K562 (cell line): ENCODE measurements at regions not wholly inside any gene's neighbourhood (a gene's known extent, or its start where the extent isn't known, plus 50 kb on each side); places are given as distances from the start of the nearest gene placed in this dataset.

Experiments
- ATAC-seq: fragments of 200-7000 bp; cut with Tn5 transposase; 3 replicates; pipeline ENCODE4 v1.9.1; 2020; ENCODE audit warnings: moderate library complexity
- BruUV-seq: library from RNA; stranded (reverse); fragments of 400-500 nt; replicated peaks from 2 replicates; lab custom pipeline; 2021; lab: Mats Ljungman, UMichigan
- CTCF ChIA-PET: fragments of 300-600 bp; formaldehyde crosslinking; extraction: SDS; loops from one replicate; lab custom pipeline; 2021; ENCODE audit warnings: low intra/inter-chr PET ratio; lab: Yijun Ruan, JAX
- POLR2A ChIA-PET: fragments of 300-600, 350-650 bp; sonication (Branson Sonifier 250); formaldehyde crosslinking; extraction: SDS; loops from one replicate; lab custom pipeline; 2021; ENCODE audit warnings: antibody characterized with exemption, inconsistent platforms; lab: Yijun Ruan, JAX
- DNase-seq, 4 experiments: peaks; one replicate each; pipeline versions ENCODE4 v3.0.0 to v3.0.0-alpha.2; 2011 to 2018; ENCODE audit warnings: low spot score in 3 of 4, mixed read lengths in 3 of 4; ENCODE audit errors: extremely low read depth in 1 of 4
- FAIRE-seq: peaks from 2 replicates; lab custom pipeline; 2011; peaks lifted over from hg19 to GRCh38; lab: Jason Lieb, UNC
- H2AFZ ChIP-seq: 2 replicates; pipeline ENCODE4 v1.6.0; 2011; ENCODE audit warnings: low read depth, low read length, control low read depth, inconsistent platforms
- H3K27ac ChIP-seq: fragments of 200-600 bp; 3 replicates; pipeline ENCODE4 v1.8.0; 2011; ENCODE audit warnings: low read depth, mild to moderate bottlenecking, control low read depth, inconsistent platforms, low read length, moderate library complexity, mixed read lengths; ENCODE audit errors: extremely low read depth
- H3K27me3 ChIP-seq, 2 experiments: fragments of 300-600 bp in 1 of 2; 2 replicates in 1 of 2; 3 replicates in 1 of 2; pipeline versions ENCODE4 v1.6.0 to v1.8.0; 2011; ENCODE audit warnings: inconsistent platforms in 2 of 2, low read length in 2 of 2, mild to moderate bottlenecking in 1 of 2, mixed read lengths in 1 of 2, moderate library complexity in 1 of 2; ENCODE audit not compliant: control insufficient read depth in 2 of 2, insufficient read depth in 2 of 2
- H3K36me3 ChIP-seq: fragments of 300-600 bp; 3 replicates; pipeline ENCODE4 v1.8.0; 2011; ENCODE audit warnings: mild to moderate bottlenecking, low read length, inconsistent platforms; ENCODE audit not compliant: control insufficient read depth, insufficient read depth
- H3K4me1 ChIP-seq, 2 experiments: fragments of 200-600 bp in 1 of 2; replicated peaks in 1 of 2; 2 replicates in 1 of 2; 3 replicates in 1 of 2; pipeline versions ENCODE4 v1.5.1 to v1.8.0; 2011; ENCODE audit warnings: inconsistent platforms in 2 of 2, low read length in 2 of 2, mild to moderate bottlenecking in 1 of 2, mixed read lengths in 1 of 2, moderate library complexity in 1 of 2; ENCODE audit not compliant: control insufficient read depth in 2 of 2, insufficient read depth in 2 of 2
- H3K4me2 ChIP-seq: 2 replicates; pipeline ENCODE4 v1.6.1; 2011; ENCODE audit warnings: low read length, control low read depth, inconsistent platforms, mixed read lengths; ENCODE audit not compliant: insufficient read depth
- H3K4me3 ChIP-seq: fragments of 200-600 bp; sonication (generic), shearing (Covaris generic); 2 replicates; pipeline ENCODE4 v1.5.1; 2016; ENCODE audit warnings: control low read depth, inconsistent platforms
- H3K79me2 ChIP-seq: fragments of 200-600 bp; 3 replicates; pipeline ENCODE4 v1.8.0; 2011; ENCODE audit warnings: low read length, inconsistent platforms; ENCODE audit not compliant: control insufficient read depth, insufficient read depth
- H3K9ac ChIP-seq, 2 experiments: 2 replicates each; pipeline versions ENCODE4 v1.6.0 to v1.6.1; 2011; ENCODE audit warnings: low read depth in 2 of 2, low read length in 2 of 2, control low read depth in 1 of 2, inconsistent platforms in 1 of 2, mild to moderate bottlenecking in 1 of 2, mixed read lengths in 1 of 2; ENCODE audit not compliant: insufficient read depth in 1 of 2
- H3K9me1 ChIP-seq: one replicate; pipeline ENCODE4 v1.6.0; 2011; ENCODE audit warnings: inconsistent platforms, mild to moderate bottlenecking, low read length, moderate library complexity; ENCODE audit not compliant: control insufficient read depth, insufficient read depth
- H3K9me3 ChIP-seq: replicated peaks from 2 replicates; pipeline ENCODE4 v1.5.1; 2011; ENCODE audit warnings: low read depth, low read length, inconsistent platforms; ENCODE audit not compliant: control insufficient read depth, insufficient read depth
- H4K20me1 ChIP-seq: replicated peaks from 2 replicates; pipeline ENCODE4 v1.6.1; 2011; ENCODE audit warnings: low read length, inconsistent platforms, mixed read lengths; ENCODE audit not compliant: control insufficient read depth, insufficient read depth
- ATF1 ChIP-seq, 2 experiments: fragments of 450-650 bp in 1 of 2; IDR thresholded peaks; 2 replicates each; pipeline ENCODE4 v1.6.1; 2016; ENCODE audit warnings: missing compliant biosample characterization in 1 of 2, missing genetic modification characterization in 1 of 2
- CEBPG ChIP-seq, 3 experiments: fragments of 200-800 bp in 1 of 3; sonication (Bioruptor generic) in 1 of 3; sonication (generic) in 1 of 3; formaldehyde crosslinking in 1 of 3; IDR thresholded peaks in 2 of 3; conservative IDR thresholded peaks in 1 of 3; 2 replicates each; pipeline versions ENCODE4 v1.6.1 to v1.8.0; 2016 to 2022; ENCODE audit warnings: missing compliant biosample characterization in 2 of 3, missing genetic modification characterization in 2 of 3, mild to moderate bottlenecking in 1 of 3, missing genetic modification reagents in 1 of 3
- DACH1 ChIP-seq: fragments of 450-650 bp; IDR thresholded peaks from 2 replicates; pipeline ENCODE4 v1.6.1; 2018; ENCODE audit not compliant: partially characterized antibody
- KDM2B ChIP-seq: fragments of 250-450 bp; sonication (Bioruptor Pico); IDR thresholded peaks from 2 replicates; pipeline ENCODE4 v1.8.0; 2021; ENCODE audit warnings: mild to moderate bottlenecking, moderate library complexity
- MEIS2 ChIP-seq: fragments of 450-650 bp; IDR thresholded peaks from 2 replicates; pipeline ENCODE4 v1.6.1; 2014; ENCODE audit warnings: mild to moderate bottlenecking; ENCODE audit not compliant: partially characterized antibody
- PYGO2 ChIP-seq: fragments of 450-650 bp; IDR thresholded peaks from 2 replicates; pipeline ENCODE4 v1.6.1; 2016; ENCODE audit warnings: mild to moderate bottlenecking, missing genetic modification characterization, moderate library complexity, missing compliant biosample characterization
- RBM34 ChIP-seq: fragments of 200-400 bp; formaldehyde crosslinking; IDR thresholded peaks from 2 replicates; pipeline ENCODE4 v1.6.1; 2018; ENCODE audit warnings: low read length, borderline replicate concordance; ENCODE audit not compliant: insufficient read depth
- SIX5 ChIP-seq, 2 experiments: IDR thresholded peaks; 2 replicates each; pipeline ENCODE4 v1.6.1; 2011; ENCODE audit warnings: low read length in 2 of 2, borderline replicate concordance in 1 of 2, low read depth in 1 of 2, mild to moderate bottlenecking in 1 of 2, moderate library complexity in 1 of 2; ENCODE audit not compliant: insufficient read depth in 1 of 2
- SUPT5H ChIP-seq: fragments of 450-650 bp; IDR thresholded peaks from 2 replicates; pipeline ENCODE4 v1.6.1; 2016
- TAF15 ChIP-seq: fragments of 200-400 bp; formaldehyde crosslinking; IDR thresholded peaks from 2 replicates; pipeline ENCODE4 v1.6.1; 2017; ENCODE audit warnings: mild to moderate bottlenecking, low read depth, low read length, moderate library complexity
- TEAD1 ChIP-seq, 2 experiments: fragments of 450-650 bp in 1 of 2; sonication (generic) in 1 of 2; formaldehyde crosslinking; IDR thresholded peaks; 2 replicates each; pipeline versions ENCODE4 v1.4.0 to v1.8.0; 2020 to 2022; ENCODE audit warnings: mild to moderate bottlenecking in 2 of 2, missing genetic modification reagents in 1 of 2
- TEAD4 ChIP-seq, 2 experiments: sonication (generic) in 1 of 2; formaldehyde crosslinking in 1 of 2; IDR thresholded peaks; 2 replicates each; pipeline versions ENCODE4 v1.6.1 to v1.8.0; 2012 to 2022; ENCODE audit warnings: borderline replicate concordance in 1 of 2, inconsistent platforms in 1 of 2, low read length in 1 of 2, mild to moderate bottlenecking in 1 of 2, missing genetic modification reagents in 1 of 2
- ZFX ChIP-seq: sonication (generic); formaldehyde crosslinking; IDR thresholded peaks from 2 replicates; pipeline ENCODE4 v1.8.0; 2022; ENCODE audit warnings: mild to moderate bottlenecking, missing genetic modification reagents, moderate library complexity
- ZNF217 ChIP-seq: sonication (generic); formaldehyde crosslinking; IDR thresholded peaks from 2 replicates; pipeline ENCODE4 v1.8.0; 2022; ENCODE audit warnings: mild to moderate bottlenecking, missing genetic modification reagents
- ZNF41 ChIP-seq: fragments of 250-450 bp; sonication (Bioruptor Pico); conservative IDR thresholded peaks from 2 replicates; pipeline ENCODE4 v1.4.0; 2020; ENCODE audit warnings: mild to moderate bottlenecking
- ZNF551 ChIP-seq: fragments of 250-450 bp; sonication (Bioruptor Pico); IDR thresholded peaks from 2 replicates; pipeline ENCODE4 v1.5.0; 2021; ENCODE audit warnings: mild to moderate bottlenecking, moderate library complexity
- WGBS: fragments of 100-300 bp; shearing (Covaris generic); methylation state at CpG from one replicate; pipeline ENCODE4 v1.1.6; 2016; ENCODE audit warnings: low coverage, mixed read lengths; ENCODE audit not compliant: insufficient coverage; ENCODE audit errors: missing lambda C conversion rate; 5-methylcytosine and 5-hydroxymethylcytosine counted together
- in situ Hi-C: fragments of 300-500 bp; cut with MboI; formaldehyde crosslinking; loops from 4 replicates; pipeline ENCODE4 v1.15.0; 2018; ENCODE audit warnings: inconsistent platforms, mixed read lengths
- intact Hi-C: fragments of 100-400 bp; cut with micrococcal nuclease; formaldehyde crosslinking; loops from 2 replicates; pipeline ENCODE4 v1.14.2; 2022
- TF ChIP-seq, protein P1 (sequence below): fragments of 450-650 bp; IDR thresholded peaks from 2 replicates; pipeline ENCODE4 v1.6.1; 2016
- TF ChIP-seq, protein P2 (sequence below), 3 experiments: IDR thresholded peaks in 2 of 3; conservative IDR thresholded peaks in 1 of 3; 2 replicates each; pipeline ENCODE4 v1.5.1; 2011 to 2012; ENCODE audit warnings: low read length in 3 of 3, mild to moderate bottlenecking in 3 of 3, control low read depth in 2 of 3, improper control_type of control experiment in 1 of 3, inconsistent platforms in 1 of 3, low read depth in 1 of 3, mixed read lengths in 1 of 3, moderate library complexity in 1 of 3; ENCODE audit not compliant: insufficient read depth in 2 of 3

DNA sequence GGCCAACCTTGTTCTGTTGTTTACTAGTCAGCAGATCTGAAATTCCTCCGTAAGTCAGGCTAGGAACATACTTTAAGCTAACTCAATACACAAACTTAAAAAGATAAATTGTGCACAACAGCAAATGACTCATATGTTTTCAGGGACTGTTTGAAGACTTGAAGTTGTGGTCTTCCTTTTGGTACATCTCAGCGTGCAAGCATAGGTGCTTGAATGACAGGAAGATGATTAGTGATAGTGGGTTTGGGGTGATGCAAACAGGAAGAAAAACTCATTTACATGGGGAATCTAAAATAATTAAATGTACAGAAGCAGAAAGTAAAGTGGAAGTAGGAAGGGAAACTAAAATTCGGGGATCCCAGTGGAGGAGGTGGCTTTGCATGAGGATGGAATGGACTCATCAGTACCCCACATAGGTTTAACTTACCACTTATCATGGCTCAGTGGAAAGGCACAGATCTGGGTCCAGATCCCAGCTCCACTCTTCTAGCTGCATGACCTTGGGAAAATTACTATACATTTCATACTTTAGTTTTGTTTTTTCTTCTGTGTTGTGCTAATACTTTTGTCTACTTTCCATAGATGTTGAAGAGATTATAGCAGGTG lies 122.3 kb downstream of the XCL2 start:
- CTCF ChIA-PET = interaction anchor here (2.2 kb wide), 1 partner anchor 79 kb away, joined by 7 read pairs; no protein-coding TSS in a partner anchor
- no peak for ATAC-seq
- POLR2A ChIA-PET = interaction anchor here (1.2 kb wide), 3 partner anchors 12 to 79 kb away, joined by 3 to 6 read pairs (median 3); no protein-coding TSS in a partner anchor
- H3K9ac ChIP-seq = no peak overlapping the region
- no peaks in the 10 kb centered on the region for H3K9me1 ChIP-seq
- BruUV-seq = no TSS peak
- no peak for DNase-seq
- 0 out of 5 replicates have a peak, but pooled peaks cover 0 to 4% of the 10 kb centered on the region in 2 experiments for H3K27me3 ChIP-seq
- no peak overlapping the region for H3K4me3 ChIP-seq
- H3K4me2 ChIP-seq = no peak overlapping the region
- H2AFZ ChIP-seq = no peak overlapping the region
- H3K9me3 ChIP-seq = no peaks in the 10 kb centered on the region
- no peak overlapping the region for H3K27ac ChIP-seq
- H4K20me1 ChIP-seq = no peaks in the 10 kb centered on the region
- FAIRE-seq = no peak
- intact Hi-C loops = loop anchor here (2.0 kb wide), 1 partner anchor 79 kb away; no protein-coding TSS in a partner anchor
- H3K4me1 ChIP-seq = no peaks in the 10 kb centered on the region
- 9% methylated on average over 3 of the region's 3 CpGs for WGBS
- H3K36me3 ChIP-seq = no peaks in the 10 kb centered on the region
- in situ Hi-C loops = no loop called here
- no peaks in the 10 kb centered on the region for H3K79me2 ChIP-seq
- TF ChIP-seq TEAD1 (CRISPR knock-in tag; IDR thresholded peaks at IDR 0.05) (no peak), ZNF41 (CRISPR knock-in tag) (no peak), SUPT5H (no peak), TEAD4 (IDR thresholded peaks at IDR 0.05; ENCODE audit: low read length) (no peak), TEAD4 (CRISPR knock-in tag; IDR thresholded peaks at IDR 0.05; ENCODE audit: borderline replicate concordance) (no peak), DACH1 (no peak), ZNF551 (CRISPR knock-in tag) (no peak), ZNF217 (CRISPR knock-in tag) (no peak), KDM2B (no peak), CEBPG (CRISPR knock-in tag; IDR thresholded peaks at IDR 0.05) (no peak), CEBPG (tag; conservative IDR thresholded peaks at IDR 0.05 in 1 of 2, IDR thresholded peaks at IDR 0.05 in 1 of 2) (0 out of 4 replicates have a peak, but pooled peaks of 1 of the 2 experiments have one; percentile 33), RBM34 (no peak), SIX5 (IDR thresholded peaks at IDR 0.05; ENCODE audit: borderline replicate concordance in 1 of 2, insufficient read depth in 1 of 2, low read depth in 1 of 2, low read length in 2 of 2) (no peak), MEIS2 (peak; percentile 17), ATF1 (CRISPR knock-in tag; IDR thresholded peaks at IDR 0.05) (no peak), ATF1 (tag; IDR thresholded peaks at IDR 0.05) (no peak), ZFX (CRISPR knock-in tag) (no peak), PYGO2 (no peak), TAF15 (no peak)
- TF ChIP-seq, protein P1, sequence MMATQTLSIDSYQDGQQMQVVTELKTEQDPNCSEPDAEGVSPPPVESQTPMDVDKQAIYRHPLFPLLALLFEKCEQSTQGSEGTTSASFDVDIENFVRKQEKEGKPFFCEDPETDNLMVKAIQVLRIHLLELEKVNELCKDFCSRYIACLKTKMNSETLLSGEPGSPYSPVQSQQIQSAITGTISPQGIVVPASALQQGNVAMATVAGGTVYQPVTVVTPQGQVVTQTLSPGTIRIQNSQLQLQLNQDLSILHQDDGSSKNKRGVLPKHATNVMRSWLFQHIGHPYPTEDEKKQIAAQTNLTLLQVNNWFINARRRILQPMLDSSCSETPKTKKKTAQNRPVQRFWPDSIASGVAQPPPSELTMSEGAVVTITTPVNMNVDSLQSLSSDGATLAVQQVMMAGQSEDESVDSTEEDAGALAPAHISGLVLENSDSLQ = peak; percentile 34; the same call in 1 of the 2 replicates
- TF ChIP-seq, protein P2, sequence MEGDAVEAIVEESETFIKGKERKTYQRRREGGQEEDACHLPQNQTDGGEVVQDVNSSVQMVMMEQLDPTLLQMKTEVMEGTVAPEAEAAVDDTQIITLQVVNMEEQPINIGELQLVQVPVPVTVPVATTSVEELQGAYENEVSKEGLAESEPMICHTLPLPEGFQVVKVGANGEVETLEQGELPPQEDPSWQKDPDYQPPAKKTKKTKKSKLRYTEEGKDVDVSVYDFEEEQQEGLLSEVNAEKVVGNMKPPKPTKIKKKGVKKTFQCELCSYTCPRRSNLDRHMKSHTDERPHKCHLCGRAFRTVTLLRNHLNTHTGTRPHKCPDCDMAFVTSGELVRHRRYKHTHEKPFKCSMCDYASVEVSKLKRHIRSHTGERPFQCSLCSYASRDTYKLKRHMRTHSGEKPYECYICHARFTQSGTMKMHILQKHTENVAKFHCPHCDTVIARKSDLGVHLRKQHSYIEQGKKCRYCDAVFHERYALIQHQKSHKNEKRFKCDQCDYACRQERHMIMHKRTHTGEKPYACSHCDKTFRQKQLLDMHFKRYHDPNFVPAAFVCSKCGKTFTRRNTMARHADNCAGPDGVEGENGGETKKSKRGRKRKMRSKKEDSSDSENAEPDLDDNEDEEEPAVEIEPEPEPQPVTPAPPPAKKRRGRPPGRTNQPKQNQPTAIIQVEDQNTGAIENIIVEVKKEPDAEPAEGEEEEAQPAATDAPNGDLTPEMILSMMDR (IDR thresholded peaks at IDR 0.05 in 2 of 3, conservative IDR thresholded peaks at IDR 0.05 in 1 of 3; ENCODE audit: insufficient read depth in 2 of 3, low read depth in 1 of 3, low read length in 3 of 3) = no peak
